ENCODE measurements at regions not wholly inside any gene's neighbourhood (a gene's known extent, or its start where the extent isn't known, plus 50 kb on each side); places are given as distances from the start of the nearest gene placed in this dataset.

DNA sequence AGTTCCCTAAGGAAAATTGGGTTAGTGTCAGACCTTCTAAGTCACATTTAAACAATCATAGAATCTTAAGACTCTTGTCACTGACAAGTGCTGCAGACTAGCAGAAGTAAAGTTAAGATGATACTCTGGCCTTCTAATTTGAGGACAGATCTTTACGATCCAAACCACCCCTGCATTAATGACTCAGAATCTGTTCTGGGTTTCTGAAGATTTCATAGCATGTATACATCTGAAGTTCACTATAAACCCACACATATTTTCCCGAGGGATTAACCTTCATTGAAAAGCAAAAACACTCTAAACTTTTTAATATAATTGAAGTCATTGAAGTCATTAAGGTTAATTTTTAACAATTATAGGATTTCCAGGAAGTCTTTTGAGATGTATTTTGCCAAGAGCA, 674.3 kb downstream of the IQCM start:
- TF ChIP-seq ZNF652 (CRISPR knock-in tag; IDR thresholded peaks at IDR 0.05; ENCODE audit: borderline replicate concordance, low read depth) (no peak), KDM6A (CRISPR knock-in tag; IDR thresholded peaks at IDR 0.05; ENCODE audit: low read depth) (no peak), TOE1 (CRISPR knock-in tag; IDR thresholded peaks at IDR 0.05) (no peak), ZNF260 (CRISPR knock-in tag; IDR thresholded peaks at IDR 0.05; ENCODE audit: borderline replicate concordance, low read depth) (no peak), ZNF263 (CRISPR knock-in tag; IDR thresholded peaks at IDR 0.05) (no peak)
- TF ChIP-seq, protein P1, sequence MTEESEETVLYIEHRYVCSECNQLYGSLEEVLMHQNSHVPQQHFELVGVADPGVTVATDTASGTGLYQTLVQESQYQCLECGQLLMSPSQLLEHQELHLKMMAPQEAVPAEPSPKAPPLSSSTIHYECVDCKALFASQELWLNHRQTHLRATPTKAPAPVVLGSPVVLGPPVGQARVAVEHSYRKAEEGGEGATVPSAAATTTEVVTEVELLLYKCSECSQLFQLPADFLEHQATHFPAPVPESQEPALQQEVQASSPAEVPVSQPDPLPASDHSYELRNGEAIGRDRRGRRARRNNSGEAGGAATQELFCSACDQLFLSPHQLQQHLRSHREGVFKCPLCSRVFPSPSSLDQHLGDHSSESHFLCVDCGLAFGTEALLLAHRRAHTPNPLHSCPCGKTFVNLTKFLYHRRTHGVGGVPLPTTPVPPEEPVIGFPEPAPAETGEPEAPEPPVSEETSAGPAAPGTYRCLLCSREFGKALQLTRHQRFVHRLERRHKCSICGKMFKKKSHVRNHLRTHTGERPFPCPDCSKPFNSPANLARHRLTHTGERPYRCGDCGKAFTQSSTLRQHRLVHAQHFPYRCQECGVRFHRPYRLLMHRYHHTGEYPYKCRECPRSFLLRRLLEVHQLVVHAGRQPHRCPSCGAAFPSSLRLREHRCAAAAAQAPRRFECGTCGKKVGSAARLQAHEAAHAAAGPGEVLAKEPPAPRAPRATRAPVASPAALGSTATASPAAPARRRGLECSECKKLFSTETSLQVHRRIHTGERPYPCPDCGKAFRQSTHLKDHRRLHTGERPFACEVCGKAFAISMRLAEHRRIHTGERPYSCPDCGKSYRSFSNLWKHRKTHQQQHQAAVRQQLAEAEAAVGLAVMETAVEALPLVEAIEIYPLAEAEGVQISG (CRISPR knock-in tag; IDR thresholded peaks at IDR 0.05) = no peak

Data from HepG2 (cell line).